ENCODE measurements at regions not wholly inside any gene's neighbourhood (a gene's known extent, or its start where the extent isn't known, plus 50 kb on each side); places are given as distances from the start of the nearest gene placed in this dataset.

DNA sequence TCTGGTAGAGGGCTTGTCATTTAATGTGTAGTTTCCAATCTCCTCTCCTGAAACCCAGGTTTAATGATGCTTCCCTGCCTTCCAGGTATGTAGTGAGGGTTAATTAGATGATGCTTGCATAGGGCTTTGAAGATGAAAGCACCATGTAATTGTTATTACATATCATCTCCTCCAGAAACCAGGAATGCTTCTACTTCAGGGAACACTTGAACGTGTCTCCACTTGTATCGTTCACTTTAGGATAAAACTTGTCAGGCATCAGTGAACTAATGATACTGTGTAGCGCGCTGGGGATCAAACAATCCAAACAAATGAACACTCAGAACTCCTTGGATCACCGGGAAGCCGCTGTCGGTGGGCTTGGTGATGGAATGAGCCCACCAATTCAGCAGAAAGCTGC is 260.9 kb upstream of the FZD8 start:
- Histone ChIP-seq H2AFZ (ENCODE audit: low read depth) (no peak overlapping the region), H3K27me3 (ENCODE audit: insufficient read depth, low read depth) (no peaks in the 10 kb centered on the region), H3K4me3 (IDR thresholded peaks at IDR 0.05; ENCODE audit: insufficient read depth, low read depth, low read length) (no peak overlapping the region), H3K27ac (no peak overlapping the region), H3K4me1 (ENCODE audit: low read depth, poor library complexity, severe bottlenecking) (no peaks in the 10 kb centered on the region), H3K36me3 (ENCODE audit: insufficient read depth) (no peaks in the 10 kb centered on the region), H3K79me2 (ENCODE audit: insufficient read depth, low read depth) (no peaks in the 10 kb centered on the region), H3K4me2 (no peak overlapping the region), H4K20me1 (ENCODE audit: insufficient read depth) (no peaks in the 10 kb centered on the region), H3K9ac (no peak overlapping the region)
- TF ChIP-seq, protein P1, sequence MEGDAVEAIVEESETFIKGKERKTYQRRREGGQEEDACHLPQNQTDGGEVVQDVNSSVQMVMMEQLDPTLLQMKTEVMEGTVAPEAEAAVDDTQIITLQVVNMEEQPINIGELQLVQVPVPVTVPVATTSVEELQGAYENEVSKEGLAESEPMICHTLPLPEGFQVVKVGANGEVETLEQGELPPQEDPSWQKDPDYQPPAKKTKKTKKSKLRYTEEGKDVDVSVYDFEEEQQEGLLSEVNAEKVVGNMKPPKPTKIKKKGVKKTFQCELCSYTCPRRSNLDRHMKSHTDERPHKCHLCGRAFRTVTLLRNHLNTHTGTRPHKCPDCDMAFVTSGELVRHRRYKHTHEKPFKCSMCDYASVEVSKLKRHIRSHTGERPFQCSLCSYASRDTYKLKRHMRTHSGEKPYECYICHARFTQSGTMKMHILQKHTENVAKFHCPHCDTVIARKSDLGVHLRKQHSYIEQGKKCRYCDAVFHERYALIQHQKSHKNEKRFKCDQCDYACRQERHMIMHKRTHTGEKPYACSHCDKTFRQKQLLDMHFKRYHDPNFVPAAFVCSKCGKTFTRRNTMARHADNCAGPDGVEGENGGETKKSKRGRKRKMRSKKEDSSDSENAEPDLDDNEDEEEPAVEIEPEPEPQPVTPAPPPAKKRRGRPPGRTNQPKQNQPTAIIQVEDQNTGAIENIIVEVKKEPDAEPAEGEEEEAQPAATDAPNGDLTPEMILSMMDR (conservative IDR thresholded peaks at IDR 0.05; ENCODE audit: low read depth, low read length) = no peak

DNA sequence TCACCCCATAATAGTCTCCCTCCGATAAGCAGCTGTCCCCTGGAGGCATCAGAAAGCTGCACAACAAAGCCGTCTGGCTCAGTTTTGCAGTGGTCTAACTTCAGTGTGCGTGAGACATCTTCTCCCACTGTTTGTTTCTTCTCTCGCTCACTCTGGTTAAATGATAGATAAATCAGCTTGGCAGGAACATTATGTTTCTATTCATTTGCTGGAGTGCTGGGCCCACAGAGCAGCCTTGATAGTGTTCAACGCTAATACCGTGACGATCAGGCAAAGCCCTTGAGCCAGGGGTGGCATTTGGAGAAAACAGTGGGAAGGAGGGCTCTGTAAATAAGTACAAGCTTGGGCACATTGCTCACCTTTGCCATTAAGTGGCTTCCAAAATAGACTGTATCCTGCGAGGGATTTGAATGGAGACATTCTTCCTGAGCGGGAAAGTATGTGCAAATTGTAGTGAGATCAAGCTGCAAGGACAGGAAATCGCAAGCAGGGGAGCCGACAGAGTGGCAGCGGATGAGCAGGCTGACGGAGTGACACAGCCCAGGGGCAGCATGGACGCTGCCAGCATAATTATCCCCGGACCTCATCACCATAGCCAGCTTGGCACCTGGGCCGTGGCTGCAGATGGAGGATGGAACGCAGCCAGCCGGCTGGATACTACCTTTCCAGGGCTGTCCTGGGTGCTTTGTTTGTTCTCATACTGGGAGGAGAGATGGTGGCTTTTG is 256.8 kb upstream of the FZD8 start:
- Histone ChIP-seq H3K36me3 (ENCODE audit: insufficient read depth) (no peaks in the 10 kb centered on the region), H3K4me3 (IDR thresholded peaks at IDR 0.05; ENCODE audit: insufficient read depth, low read depth, low read length) (no peak overlapping the region), H3K27me3 (ENCODE audit: insufficient read depth, low read depth) (no peaks in the 10 kb centered on the region), H3K27ac (no peak overlapping the region), H3K4me1 (ENCODE audit: low read depth, poor library complexity, severe bottlenecking) (no peaks in the 10 kb centered on the region), H4K20me1 (ENCODE audit: insufficient read depth) (no peaks in the 10 kb centered on the region), H3K4me2 (no peak overlapping the region), H3K79me2 (ENCODE audit: insufficient read depth, low read depth) (no peaks in the 10 kb centered on the region), H2AFZ (ENCODE audit: low read depth) (no peak overlapping the region), H3K9ac (no peak overlapping the region)
- TF ChIP-seq, protein P1 (conservative IDR thresholded peaks at IDR 0.05; ENCODE audit: low read depth, low read length) = no peak

DNA sequence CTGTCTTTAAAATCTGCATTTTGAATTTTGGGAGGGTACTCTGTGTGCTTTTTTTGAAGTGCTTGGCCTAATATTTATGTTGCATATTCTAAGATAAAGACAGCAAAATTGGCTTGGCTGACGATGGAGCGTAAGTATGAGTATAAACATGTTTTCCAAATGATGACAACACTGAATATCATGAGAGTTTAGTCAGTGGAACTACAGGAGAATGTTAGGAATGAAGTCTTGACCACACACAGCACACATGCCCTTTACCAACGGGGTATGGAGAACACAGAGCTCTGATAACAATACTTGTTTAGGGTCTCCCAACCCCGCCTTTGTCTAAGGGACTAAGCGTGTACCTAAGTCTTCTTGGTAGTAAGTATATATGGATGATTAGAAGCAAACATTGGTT is 253.9 kb upstream of the FZD8 start:
- Histone ChIP-seq H3K27me3 (ENCODE audit: insufficient read depth, low read depth) (no peaks in the 10 kb centered on the region), H2AFZ (ENCODE audit: low read depth) (no peak overlapping the region), H3K27ac (no peak overlapping the region)

DNA sequence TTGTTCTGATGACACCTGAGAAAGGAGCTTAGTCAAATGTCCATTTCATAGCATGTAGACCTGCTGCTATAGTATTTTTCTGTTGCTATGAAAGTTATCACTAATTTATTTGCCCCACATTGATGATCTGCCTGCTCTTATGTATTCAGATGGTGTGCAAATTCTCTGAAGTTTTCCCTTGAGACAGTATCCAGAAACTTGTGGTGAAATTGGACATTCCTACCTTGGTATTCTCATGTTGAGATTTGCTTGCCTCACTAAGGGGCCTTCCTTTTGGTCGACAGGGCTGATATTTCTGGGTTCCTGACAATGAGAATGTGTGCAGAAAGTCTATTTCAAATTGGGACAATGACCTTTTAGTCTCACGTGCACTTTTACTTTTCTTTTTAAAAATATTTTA is 253.2 kb upstream of the FZD8 start:
- Histone ChIP-seq H3K79me2 (ENCODE audit: insufficient read depth, low read depth) (no peaks in the 10 kb centered on the region), H4K20me1 (ENCODE audit: insufficient read depth) (no peaks in the 10 kb centered on the region), H3K36me3 (ENCODE audit: insufficient read depth) (no peaks in the 10 kb centered on the region), H3K4me2 (no peak overlapping the region), H3K27me3 (ENCODE audit: insufficient read depth, low read depth) (no peaks in the 10 kb centered on the region), H3K9ac (no peak overlapping the region), H3K27ac (no peak overlapping the region), H2AFZ (ENCODE audit: low read depth) (no peak overlapping the region), H3K4me3 (IDR thresholded peaks at IDR 0.05; ENCODE audit: insufficient read depth, low read depth, low read length) (no peak overlapping the region), H3K4me1 (ENCODE audit: low read depth, poor library complexity, severe bottlenecking) (no peaks in the 10 kb centered on the region)
- TF ChIP-seq, protein P1 (conservative IDR thresholded peaks at IDR 0.05; ENCODE audit: low read depth, low read length) = no peak

More for the DNA sequence above, 253.9 kb upstream of the FZD8 start:
- H3K4me2 ChIP-seq = no peak overlapping the region
- H3K9ac ChIP-seq = no peak overlapping the region
- no peaks in the 10 kb centered on the region for H3K36me3 ChIP-seq (ENCODE audit: insufficient read depth)
- no peaks in the 10 kb centered on the region for H3K4me1 ChIP-seq (ENCODE audit: low read depth, poor library complexity, severe bottlenecking)
- no peak overlapping the region for H3K4me3 ChIP-seq (IDR thresholded peaks at IDR 0.05; ENCODE audit: insufficient read depth, low read depth, low read length)
- no peaks in the 10 kb centered on the region for H4K20me1 ChIP-seq (ENCODE audit: insufficient read depth)
- no peaks in the 10 kb centered on the region for H3K79me2 ChIP-seq (ENCODE audit: insufficient read depth, low read depth)
- TF ChIP-seq, protein P1 (conservative IDR thresholded peaks at IDR 0.05; ENCODE audit: low read depth, low read length) = no peak

Measured in KMS-11 (cell line).